DOHH2 (cell line): ENCODE measurements at regions not wholly inside any gene's neighbourhood (a gene's known extent, or its start where the extent isn't known, plus 50 kb on each side); places are given as distances from the start of the nearest gene placed in this dataset.

Source experiments
- H3F3A ChIP-seq: fragments of 200-600 bp; sonication (generic), shearing (Covaris generic); 2 replicates; pipeline ENCODE4 v1.6.0; 2016; ENCODE audit warnings: antibody characterized with exemption, mild to moderate bottlenecking; ENCODE audit not compliant: control insufficient read depth, insufficient read depth
- H3K27ac ChIP-seq: fragments of 200-600 bp; sonication (generic); 2 replicates; pipeline ENCODE4 v1.5.1; 2014; ENCODE audit warnings: low read depth, mild to moderate bottlenecking, low read length, moderate library complexity
- H3K27me3 ChIP-seq: fragments of 200-600 bp; sonication (generic); 2 replicates; pipeline ENCODE4 v1.6.1; 2014; ENCODE audit warnings: mild to moderate bottlenecking, low read length, mixed read lengths; ENCODE audit not compliant: control insufficient read depth
- H3K36me3 ChIP-seq: fragments of 200-600 bp; sonication (generic); 2 replicates; pipeline ENCODE4 v1.6.1; 2014; ENCODE audit warnings: mild to moderate bottlenecking, low read length, moderate library complexity, mixed read lengths; ENCODE audit not compliant: control insufficient read depth
- H3K4me1 ChIP-seq: fragments of 200-600 bp; sonication (generic); 2 replicates; pipeline ENCODE4 v1.6.1; 2014; ENCODE audit warnings: mild to moderate bottlenecking, low read length, mixed read lengths; ENCODE audit not compliant: control insufficient read depth
- H3K4me2 ChIP-seq: fragments of 200-600 bp; sonication (generic); 2 replicates; pipeline ENCODE4 v1.6.0; 2014; ENCODE audit warnings: mild to moderate bottlenecking, low read length, moderate library complexity
- H3K4me3 ChIP-seq: fragments of 200-600 bp; sonication (generic); 2 replicates; pipeline ENCODE4 v1.5.1; 2014; ENCODE audit warnings: mild to moderate bottlenecking, low read length, mixed read lengths
- H3K79me2 ChIP-seq: fragments of 200-600 bp; sonication (generic); 2 replicates; pipeline ENCODE4 v1.6.1; 2014; ENCODE audit warnings: mild to moderate bottlenecking, low read length, mixed read lengths; ENCODE audit not compliant: control insufficient read depth
- H3K9me2 ChIP-seq: fragments of 200-600 bp; sonication (generic); replicated peaks from 2 replicates; pipeline ENCODE4 v1.6.1; 2014; ENCODE audit warnings: mild to moderate bottlenecking, low read length, mixed read lengths; ENCODE audit not compliant: control insufficient read depth
- H3K9me3 ChIP-seq: fragments of 200-600 bp; sonication (generic); 2 replicates; pipeline ENCODE4 v1.6.1; 2014; ENCODE audit warnings: antibody characterized with exemption, low read length, mixed read lengths; ENCODE audit not compliant: control insufficient read depth, insufficient read depth
- H4K20me1 ChIP-seq: fragments of 200-600 bp; sonication (generic); 2 replicates; pipeline ENCODE4 v1.6.0; 2014; ENCODE audit warnings: low read depth, mild to moderate bottlenecking, antibody characterized with exemption, low read length, moderate library complexity; ENCODE audit not compliant: control insufficient read depth, insufficient read depth
- EZH2phosphoT487 ChIP-seq: fragments of 200-600 bp; sonication (generic); IDR thresholded peaks from 2 replicates; pipeline ENCODE4 v1.6.1; 2017; ENCODE audit warnings: borderline replicate concordance, mild to moderate bottlenecking, antibody characterized with exemption, low read length, moderate library complexity, mixed read lengths
- TF ChIP-seq, protein P1 (sequence below): fragments of 200-600 bp; sonication (generic); IDR thresholded peaks from one replicate; pipeline ENCODE4 v1.5.1; 2014; ENCODE audit warnings: antibody characterized with exemption, mild to moderate bottlenecking, low read depth, low read length; ENCODE audit not compliant: poor library complexity, severe bottlenecking

DNA sequence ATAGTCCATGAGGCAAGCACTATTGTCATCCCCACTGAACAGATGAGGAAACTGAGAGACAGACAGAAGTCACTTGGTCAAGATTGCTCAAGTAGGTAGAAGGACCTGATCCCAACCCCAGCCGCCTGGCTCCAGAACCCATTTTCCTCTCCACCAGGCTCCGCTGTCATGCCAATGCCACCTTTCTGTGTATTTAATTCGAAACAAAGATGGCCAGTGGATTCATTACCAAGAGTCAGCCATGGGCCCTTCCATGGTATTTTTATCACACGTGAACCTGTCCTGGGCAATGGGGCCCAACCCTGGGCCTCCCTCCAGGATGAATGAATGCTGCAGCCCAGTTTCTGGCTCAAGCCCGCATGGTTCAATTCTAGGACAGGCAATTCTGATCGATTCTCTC lies 673.4 kb downstream of the BCL11B start:
- H3K9me3 ChIP-seq = no peaks in the 10 kb centered on the region
- H3K79me2 ChIP-seq = no peaks in the 10 kb centered on the region
- no peaks in the 10 kb centered on the region for H3K9me2 ChIP-seq
- H3F3A ChIP-seq = no peaks in the 10 kb centered on the region
- no peak overlapping the region for H3K4me2 ChIP-seq
- no peak overlapping the region for H3K27ac ChIP-seq
- H4K20me1 ChIP-seq = no peaks in the 10 kb centered on the region
- H3K27me3 ChIP-seq = no peaks in the 10 kb centered on the region
- no peak overlapping the region for H3K4me3 ChIP-seq
- no peaks in the 10 kb centered on the region for H3K36me3 ChIP-seq
- no peak for TF ChIP-seq EZH2phosphoT487
- TF ChIP-seq, protein P1, sequence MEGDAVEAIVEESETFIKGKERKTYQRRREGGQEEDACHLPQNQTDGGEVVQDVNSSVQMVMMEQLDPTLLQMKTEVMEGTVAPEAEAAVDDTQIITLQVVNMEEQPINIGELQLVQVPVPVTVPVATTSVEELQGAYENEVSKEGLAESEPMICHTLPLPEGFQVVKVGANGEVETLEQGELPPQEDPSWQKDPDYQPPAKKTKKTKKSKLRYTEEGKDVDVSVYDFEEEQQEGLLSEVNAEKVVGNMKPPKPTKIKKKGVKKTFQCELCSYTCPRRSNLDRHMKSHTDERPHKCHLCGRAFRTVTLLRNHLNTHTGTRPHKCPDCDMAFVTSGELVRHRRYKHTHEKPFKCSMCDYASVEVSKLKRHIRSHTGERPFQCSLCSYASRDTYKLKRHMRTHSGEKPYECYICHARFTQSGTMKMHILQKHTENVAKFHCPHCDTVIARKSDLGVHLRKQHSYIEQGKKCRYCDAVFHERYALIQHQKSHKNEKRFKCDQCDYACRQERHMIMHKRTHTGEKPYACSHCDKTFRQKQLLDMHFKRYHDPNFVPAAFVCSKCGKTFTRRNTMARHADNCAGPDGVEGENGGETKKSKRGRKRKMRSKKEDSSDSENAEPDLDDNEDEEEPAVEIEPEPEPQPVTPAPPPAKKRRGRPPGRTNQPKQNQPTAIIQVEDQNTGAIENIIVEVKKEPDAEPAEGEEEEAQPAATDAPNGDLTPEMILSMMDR = no peak
- no peaks in the 10 kb centered on the region for H3K4me1 ChIP-seq

- Histone ChIP-seq H3K4me1 (no peaks in the 10 kb centered on the region), H3K4me2 (no peak overlapping the region), H3K9me3 (no peaks in the 10 kb centered on the region), H4K20me1 (no peaks in the 10 kb centered on the region), H3K9me2 (no peaks in the 10 kb centered on the region), H3K4me3 (no peak overlapping the region), H3K27me3 (no peaks in the 10 kb centered on the region), H3F3A (no peaks in the 10 kb centered on the region), H3K79me2 (no peaks in the 10 kb centered on the region), H3K36me3 (no peaks in the 10 kb centered on the region), H3K27ac (no peak overlapping the region)
- TF ChIP-seq, protein P1 = no peak
- no peak for TF ChIP-seq EZH2phosphoT487
Observed at GRCh38 chr14:98599082-98599481, 672.9 kb downstream of the BCL11B start.

DNA sequence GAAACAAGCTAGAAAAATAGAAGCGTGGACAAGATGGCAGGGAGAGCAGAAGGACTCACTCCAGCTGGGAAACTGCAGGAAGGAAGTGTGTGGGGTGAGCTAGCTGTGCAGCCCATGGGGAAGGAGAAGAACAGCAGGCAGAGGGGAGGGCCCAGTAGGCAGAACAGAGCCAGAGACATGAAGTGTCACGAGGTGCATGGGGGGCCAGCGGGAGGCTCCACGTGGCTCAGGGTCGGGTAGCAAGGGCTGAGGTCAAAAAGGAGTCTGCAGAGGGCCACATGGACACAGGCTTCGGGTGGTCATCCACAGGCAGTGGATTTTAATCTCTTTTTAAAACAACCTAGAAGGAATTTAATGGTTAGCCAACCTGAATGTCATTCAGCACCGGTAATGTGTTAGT lies 669.0 kb downstream of the BCL11B start:
- Histone ChIP-seq H3K9me3 (no peaks in the 10 kb centered on the region), H3K9me2 (no peaks in the 10 kb centered on the region), H3K4me3 (no peak overlapping the region), H3K27ac (no peak overlapping the region), H3F3A (no peaks in the 10 kb centered on the region), H3K27me3 (no peaks in the 10 kb centered on the region), H3K36me3 (no peaks in the 10 kb centered on the region), H3K4me2 (no peak overlapping the region), H4K20me1 (no peaks in the 10 kb centered on the region), H3K4me1 (no peaks in the 10 kb centered on the region), H3K79me2 (no peaks in the 10 kb centered on the region)
- TF ChIP-seq, protein P1 = no peak
- TF ChIP-seq EZH2phosphoT487 = no peak

DNA sequence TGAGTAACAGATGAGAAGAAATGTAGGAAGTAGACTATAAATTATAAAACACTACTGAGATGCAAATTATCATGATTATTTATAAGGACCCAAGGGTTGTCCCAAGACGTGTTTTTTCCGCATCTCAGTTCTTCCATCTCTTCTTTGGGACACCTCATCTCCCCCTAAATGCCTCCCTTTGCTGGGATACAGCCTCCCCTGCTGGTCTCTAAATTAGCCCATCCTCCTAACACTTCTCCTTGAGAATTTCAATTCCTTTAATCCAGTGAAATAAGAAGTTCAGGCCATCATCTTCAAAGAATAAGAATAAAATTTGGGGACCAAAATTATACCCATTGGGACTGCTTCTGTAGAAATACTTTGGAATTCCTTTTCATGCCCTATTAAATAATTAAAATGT lies 667.0 kb downstream of the BCL11B start:
- H3K9me3 ChIP-seq = no peaks in the 10 kb centered on the region
- H3F3A ChIP-seq = no peaks in the 10 kb centered on the region
- no peaks in the 10 kb centered on the region for H3K36me3 ChIP-seq
- no peak overlapping the region for H3K4me2 ChIP-seq
- TF ChIP-seq, protein P1 = no peak
- no peak for TF ChIP-seq EZH2phosphoT487
- no peak overlapping the region for H3K27ac ChIP-seq
- H4K20me1 ChIP-seq = no peaks in the 10 kb centered on the region
- H3K4me3 ChIP-seq = no peak overlapping the region
- H3K9me2 ChIP-seq = no peaks in the 10 kb centered on the region
- no peaks in the 10 kb centered on the region for H3K4me1 ChIP-seq
- H3K79me2 ChIP-seq = no peaks in the 10 kb centered on the region
- no peaks in the 10 kb centered on the region for H3K27me3 ChIP-seq
